Fibroblast of lung (primary cell): ENCODE measurements at regions not wholly inside any gene's neighbourhood (a gene's known extent, or its start where the extent isn't known, plus 50 kb on each side); places are given as distances from the start of the nearest gene placed in this dataset.

Experiments used
- CTCF ChIP-seq, 2 donors: IDR thresholded peaks in 1 of 2; conservative IDR thresholded peaks in 1 of 2; 1 replicate in 1 of 2; 2 replicates in 1 of 2; pipeline ENCODE4 v1.5.1; 2011 to 2012; ENCODE audit warnings: low read length in 2 of 2, control low read depth in 1 of 2, inconsistent platforms in 1 of 2, low read depth in 1 of 2, mild to moderate bottlenecking in 1 of 2
- EZH2 ChIP-seq: IDR thresholded peaks from 2 replicates; pipeline ENCODE4 v1.5.1; 2012; ENCODE audit warnings: low read length, control low read depth, mild to moderate bottlenecking; ENCODE audit errors: missing control alignments

GRCh38 chr13:44713788-44714469, 137.8 kb upstream of the TSC22D1 start:
- TF ChIP-seq CTCF (conservative IDR thresholded peaks at IDR 0.05 in 1 of 2, IDR thresholded peaks at IDR 0.05 in 1 of 2; ENCODE audit: low read depth in 1 of 2, low read length in 2 of 2) (no peak), EZH2 (no peak)
